ENCODE measurements at regions not wholly inside any gene's neighbourhood (a gene's known extent, or its start where the extent isn't known, plus 50 kb on each side); places are given as distances from the start of the nearest gene placed in this dataset.
A peak's percentile ranks its signal among the peaks of the same experiment; 100 is the strongest.
"Not testable (repeated sequence)": the region's sequence is repeated elsewhere in the genome, so short reads cannot be mapped to it uniquely, and the experiment has no call there.

DNA sequence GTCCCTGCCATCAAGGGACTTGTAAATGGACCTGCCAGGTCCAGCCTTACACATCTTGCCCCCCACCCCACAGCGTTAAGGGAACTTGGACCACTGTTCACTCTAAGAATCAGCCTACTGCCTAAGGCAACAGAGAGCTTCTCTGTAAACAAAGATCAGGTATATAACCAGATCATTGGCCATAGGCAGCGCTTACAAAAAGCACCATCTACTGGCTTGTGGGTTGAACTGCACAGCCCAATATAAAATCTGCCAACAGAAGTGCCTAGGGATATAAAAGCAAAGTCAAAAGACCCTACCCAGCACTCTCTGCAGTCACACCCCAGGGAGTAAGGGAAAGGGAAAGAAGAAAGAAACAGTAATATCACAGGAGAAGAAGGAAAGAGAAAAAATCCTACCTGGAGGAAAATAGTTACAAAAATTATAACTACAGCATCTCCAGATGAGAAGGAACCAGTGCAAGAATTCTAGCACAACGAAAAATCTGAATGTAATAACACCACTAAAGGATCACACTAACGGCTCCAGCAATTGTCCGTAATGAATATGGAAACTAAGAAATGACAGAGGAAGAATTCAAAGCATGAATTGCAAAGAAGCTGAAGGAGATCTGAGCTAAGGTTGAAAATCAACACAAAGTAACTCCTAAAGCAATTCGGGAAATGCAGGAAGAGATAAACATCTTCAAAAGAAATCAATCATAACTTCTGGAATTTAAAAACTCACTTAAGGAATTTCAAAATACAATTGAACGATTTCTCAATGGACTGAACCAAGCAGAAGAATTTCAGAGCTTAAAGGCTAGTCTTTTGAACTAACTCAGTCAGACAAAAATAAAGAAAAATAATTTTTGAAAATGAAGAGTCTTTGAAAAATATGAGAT, 95.2 kb upstream of the PCED1B start:
- DNase-seq (ENCODE audit: low read depth) = peak; percentile 81

DNA sequence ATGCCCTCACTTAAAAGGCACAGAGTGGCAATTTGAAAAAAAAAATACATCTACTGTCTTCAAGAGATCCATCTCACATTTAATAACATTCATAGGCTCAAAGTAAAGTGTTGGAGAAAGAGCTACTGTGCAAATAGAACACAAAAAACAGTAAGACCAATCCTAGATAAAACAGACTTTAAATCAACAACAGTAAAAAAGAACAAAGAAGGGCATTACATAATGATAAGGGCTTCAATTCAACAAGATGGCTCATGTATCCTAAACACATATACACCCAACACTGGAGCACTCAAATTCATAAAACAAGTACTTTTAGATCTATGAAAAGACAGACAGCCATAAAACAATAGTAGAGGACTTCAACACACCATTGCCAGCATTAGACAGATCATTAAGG, 93.6 kb upstream of the PCED1B start:
- DNase-seq (ENCODE audit: low read depth) = no peak

DNA sequence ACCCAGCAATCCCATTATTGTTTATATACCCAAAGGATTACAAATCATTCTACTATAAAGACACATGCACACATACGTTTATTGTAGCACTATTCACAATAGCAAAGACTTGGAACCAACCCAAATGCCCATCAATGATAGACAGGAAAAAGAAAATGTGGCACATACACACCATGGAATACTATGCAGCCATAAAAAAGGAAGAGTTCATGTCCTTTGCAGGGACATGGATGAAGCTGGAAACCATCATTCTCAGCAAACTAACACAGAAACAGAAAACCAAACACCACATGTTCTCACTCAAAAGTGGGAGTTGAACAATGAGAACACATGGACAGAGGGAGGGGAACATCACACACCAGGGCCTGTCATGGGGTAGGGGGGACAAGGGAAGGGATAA, 91.3 kb upstream of the PCED1B start:
- not testable (repeated sequence) for DNase-seq (ENCODE audit: low read depth)

DNA sequence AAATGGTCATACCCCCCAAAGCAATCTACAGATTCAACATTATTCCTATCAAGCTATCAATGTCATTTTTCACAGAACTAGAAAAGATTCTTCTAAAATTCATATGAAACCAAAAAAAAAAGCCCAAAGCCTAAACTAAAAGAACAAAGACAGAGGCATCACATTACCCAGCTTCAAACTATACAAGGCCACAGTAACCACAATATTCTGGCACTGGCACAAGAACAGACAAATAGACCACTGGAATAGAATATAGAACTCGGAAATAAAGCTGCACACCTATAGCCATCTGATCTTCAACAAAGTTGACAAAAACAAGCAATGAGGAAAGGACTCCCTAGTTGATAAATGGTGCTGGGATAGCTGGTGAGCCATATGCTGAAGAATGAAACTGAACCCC, 89.2 kb upstream of the PCED1B start:
- no peak for DNase-seq (ENCODE audit: low read depth)

DNA sequence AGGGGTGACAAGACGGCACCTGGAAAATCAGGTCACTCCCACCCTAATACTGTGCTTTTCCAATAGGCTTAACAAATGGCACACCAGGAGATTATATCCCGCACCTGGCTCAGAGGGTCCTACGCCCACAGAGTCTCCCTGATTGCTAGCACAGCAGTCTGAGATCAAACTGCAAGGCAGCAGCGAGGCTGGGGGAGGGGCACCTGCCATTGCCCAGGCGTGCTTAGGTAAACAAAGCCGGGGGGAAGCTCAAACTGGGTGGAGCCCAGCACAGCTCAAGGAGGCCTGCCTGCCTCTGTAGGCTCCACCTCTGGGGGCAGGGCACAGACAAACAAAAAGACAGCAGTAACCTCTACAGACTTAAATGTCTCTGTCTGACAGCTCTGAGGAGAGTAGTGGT, 87.4 kb upstream of the PCED1B start:
- DNase-seq (ENCODE audit: low read depth) = not testable (repeated sequence)

DNA sequence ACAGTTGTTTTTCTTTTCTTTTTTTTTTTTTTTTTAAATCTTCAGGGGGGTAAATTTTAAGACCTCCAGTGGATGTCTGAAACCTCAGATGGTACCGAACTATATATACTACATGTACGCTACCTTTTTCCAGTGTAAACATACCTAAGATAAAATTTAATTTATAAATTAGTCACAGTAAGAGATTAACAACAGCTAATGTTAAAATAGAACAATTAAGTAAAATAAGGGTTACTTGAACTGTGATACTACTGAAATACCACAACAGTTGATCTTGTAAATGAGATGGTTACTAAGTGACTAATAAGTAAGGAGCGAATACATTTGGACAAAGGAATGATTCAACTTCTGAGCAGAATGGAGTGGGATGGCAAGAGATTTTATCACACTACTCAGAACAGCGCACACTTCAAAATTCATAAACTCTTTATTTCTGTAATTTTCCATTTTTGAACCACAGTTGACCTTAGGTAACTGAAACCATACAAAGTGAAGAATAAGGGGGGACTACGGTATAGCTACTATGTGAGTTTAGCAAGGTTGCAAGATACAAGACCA, 80.5 kb upstream of the PCED1B start:
- DNase-seq (ENCODE audit: low read depth) = peak; percentile 90

DNA sequence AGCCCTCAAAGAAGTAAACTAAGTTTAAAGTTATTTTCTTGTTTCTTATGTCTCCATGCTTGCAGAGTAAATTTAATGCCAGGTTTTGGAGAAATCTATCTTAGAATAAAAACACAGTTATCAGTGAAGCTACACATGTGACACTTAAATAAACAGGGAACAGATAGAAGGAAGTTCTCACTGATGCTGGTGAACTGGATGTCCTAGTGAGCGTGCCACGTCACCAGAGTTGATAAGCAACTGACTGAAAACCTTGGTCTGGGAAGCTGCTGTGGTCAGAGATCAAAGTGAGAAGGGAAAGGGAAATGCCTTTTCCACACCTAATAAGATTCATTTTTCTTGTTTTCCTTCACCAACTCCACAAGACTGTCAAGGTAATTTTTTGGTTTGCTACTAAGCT, 74.8 kb upstream of the PCED1B start:
- DNase-seq (ENCODE audit: low read depth) = no peak

DNA sequence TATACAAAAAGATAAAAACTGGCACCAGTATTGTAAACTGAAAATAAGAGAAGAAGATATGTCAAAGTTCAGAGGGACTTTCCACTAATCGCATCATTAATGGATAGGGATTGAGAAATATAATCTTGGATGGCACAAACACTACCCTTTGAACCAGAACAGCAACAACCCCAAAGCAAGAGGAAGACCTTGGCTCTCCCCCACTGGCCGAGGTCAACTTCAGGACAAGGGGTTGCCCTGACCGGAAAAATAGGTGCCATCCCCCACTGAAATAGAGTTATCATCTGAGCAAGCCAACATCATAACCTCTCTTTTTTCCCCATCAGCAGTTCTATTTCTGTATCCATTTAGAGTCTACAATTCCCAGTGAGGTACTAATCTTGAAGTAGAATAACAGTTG, 72.4 kb upstream of the PCED1B start:
- no peak for DNase-seq (ENCODE audit: low read depth)

DNA sequence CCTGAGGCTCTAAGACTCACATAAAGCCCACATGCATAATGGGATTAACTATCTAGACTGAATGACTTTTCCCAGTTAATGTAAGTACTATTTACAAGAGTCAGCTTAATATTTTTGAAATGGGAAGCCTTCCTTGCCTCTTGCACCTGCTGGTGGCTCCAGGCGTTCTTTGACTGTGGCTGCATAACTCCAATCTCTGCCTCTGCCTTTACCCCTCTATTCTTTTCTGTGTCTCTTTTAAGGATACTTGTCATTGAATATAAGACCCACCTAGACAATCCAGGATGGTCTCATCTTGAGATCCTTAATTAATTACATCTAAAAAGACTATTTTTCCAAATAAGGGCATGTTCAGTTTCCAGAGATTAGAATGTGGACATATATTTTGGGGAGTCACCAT, 66.9 kb upstream of the PCED1B start:
- no peak for DNase-seq (ENCODE audit: low read depth)

DNA sequence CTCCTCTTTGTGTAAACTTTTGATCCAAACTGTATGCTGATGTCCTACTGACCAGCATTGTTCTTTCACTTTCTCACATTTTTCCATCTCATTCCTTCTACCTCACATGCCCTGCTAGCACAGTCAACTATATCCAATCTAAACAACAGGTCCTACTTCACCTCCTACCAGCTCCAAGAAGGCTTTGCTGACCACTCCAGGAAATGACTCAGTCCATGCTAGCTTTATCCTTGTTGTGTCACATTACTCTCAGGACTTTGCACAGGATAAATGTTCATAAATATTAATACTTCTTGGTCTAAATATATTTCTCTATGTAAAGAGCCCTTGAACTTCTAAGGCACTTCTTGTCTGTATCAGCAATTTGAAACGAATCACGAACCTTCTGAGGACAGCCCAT, 64.9 kb upstream of the PCED1B start:
- DNase-seq (ENCODE audit: low read depth) = peak; percentile 93

DNA sequence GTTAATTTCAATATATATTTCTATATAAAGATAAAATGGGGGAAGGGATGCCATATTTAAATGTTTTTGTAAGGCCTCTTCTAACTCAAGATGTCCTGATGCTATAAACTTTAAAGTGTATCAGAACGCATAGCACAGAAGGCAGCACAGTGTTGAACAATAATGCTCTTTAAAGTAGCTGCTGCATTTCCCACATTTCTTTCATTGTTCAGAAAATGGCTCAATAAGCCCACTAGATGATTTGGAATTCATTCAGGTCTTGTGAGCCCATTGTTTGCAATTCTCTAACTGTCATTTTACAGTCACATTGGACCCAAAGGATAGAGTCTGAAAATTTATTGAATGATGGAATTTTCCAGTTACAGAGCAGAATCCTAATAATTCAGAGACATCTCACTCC, 64.0 kb upstream of the PCED1B start:
- no peak for DNase-seq (ENCODE audit: low read depth)

DNA sequence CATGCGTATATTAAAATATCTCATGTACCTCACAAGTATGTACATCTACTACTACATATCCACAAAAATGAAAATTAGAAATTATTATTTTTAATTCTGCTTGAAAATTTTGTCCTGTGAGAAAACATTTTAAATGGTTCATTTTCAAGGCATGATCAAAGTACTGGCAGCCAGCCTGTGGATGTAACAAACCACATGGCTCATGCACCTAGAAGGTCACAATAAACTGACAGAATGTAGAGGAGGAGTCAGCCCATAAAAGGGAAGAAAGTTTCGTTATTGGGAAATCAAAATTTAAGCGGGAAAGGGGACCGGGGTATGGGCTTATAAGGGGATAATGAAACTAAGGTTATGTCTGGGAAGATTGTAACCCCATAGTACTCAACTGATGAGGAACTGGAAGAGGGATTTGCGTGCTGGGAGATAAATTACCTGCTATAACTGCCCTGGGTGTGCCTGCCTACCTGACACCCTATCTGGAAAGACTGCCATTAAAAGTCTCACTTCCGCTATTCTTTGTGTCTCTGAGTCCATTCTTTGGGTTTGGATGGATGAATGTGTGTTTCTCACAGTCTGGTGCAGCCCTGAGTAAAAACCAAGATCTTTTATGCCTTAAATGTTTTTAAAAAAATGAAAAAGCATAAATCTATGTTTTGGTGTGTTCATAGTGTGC, 62.2 kb upstream of the PCED1B start:
- no peak for DNase-seq (ENCODE audit: low read depth)

DNA sequence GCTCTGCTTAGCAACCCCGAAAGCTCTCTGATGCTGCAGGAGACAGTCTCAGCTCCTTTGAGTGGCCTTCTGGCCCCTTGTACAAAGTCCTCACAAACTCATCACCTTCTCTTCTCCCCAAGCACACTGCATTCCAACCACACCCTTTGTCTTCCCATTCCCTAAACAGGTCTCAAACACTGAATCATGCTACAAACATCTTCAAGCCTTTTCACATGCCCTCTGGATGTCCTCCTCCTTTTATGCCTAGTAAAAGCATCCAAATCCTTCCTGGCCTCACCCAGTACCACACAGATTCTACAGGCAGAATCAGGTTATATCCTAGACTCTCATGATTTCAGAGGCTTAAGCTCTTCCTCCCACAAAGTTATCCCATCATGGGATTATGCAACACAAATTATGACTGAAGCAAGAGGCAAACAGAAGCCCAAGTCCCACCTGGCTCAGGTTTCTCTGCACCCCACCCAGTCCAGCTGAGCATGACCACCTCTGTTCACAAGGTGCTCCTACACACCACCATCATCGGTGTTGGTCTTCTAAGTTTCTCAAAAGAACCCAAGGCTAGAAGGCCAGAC, 61.4 kb upstream of the PCED1B start:
- DNase-seq (ENCODE audit: low read depth) = peak; percentile 80

DNA sequence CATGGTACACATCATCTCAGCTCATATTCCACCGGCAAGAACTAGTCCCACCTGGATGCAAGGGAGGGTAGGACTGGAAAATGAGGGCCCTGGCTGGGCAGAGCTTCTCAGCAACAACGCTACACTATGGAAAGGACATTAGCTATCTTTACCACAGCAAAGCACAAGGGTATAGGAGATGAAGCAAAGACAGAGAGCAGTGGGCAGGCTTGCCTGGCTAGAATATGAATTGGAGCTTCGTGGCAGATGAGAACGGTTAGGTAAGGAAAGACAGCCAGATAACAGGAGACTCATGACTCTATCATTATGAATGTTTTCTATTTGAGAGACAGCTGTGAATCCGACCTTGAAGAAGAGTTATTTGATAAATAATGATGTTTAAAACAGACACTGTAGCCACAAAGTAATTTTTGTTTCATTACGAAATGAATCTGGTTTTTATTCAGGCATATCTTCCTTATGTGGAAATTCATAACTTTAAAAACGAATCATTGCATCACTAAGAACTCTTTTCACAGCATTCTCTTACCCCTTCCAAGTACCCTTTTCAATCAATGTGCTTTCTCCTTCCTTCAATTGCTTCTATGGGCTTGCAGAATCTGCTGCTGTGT, 59.1 kb upstream of the PCED1B start:
- no peak for DNase-seq (ENCODE audit: low read depth)

DNA sequence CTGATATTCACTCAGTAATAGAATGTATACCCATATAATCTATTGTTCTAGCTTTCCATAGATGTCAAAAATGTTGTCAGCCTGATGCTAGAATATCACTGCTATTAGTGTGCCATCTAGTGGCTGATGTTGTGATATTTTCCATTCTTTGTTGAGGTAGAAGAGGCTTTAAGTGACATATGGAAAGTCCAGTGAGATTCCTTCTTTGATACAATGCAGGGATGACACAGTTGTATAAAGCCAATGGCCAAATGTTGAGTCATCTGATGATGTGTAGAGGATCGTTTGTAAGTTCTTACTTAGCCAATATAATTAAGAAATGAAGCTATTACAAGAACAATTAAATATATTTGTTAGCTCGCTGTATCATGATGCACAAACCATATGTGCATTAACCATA, 58.1 kb upstream of the PCED1B start:
- DNase-seq (ENCODE audit: low read depth) = peak; percentile 98

DNA sequence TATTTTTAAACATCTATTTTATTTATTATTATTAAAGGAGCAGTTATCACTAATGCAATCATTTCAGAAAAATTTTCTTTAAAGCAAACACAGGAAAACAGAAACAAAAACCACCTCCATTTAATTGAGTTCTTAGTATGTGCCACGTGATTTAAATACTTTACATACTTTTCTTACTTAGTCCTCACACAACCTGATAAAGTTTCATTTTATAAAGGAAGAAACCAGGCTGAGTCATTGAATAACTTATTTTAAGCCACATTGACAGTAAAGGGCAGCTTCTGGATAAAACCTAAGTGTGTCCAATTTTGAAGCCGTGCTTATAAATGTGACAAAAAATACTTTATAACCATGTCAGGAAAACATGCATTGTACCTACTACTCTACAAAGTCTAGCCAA, 57.1 kb upstream of the PCED1B start:
- DNase-seq (ENCODE audit: low read depth) = peak; percentile 92

DNA sequence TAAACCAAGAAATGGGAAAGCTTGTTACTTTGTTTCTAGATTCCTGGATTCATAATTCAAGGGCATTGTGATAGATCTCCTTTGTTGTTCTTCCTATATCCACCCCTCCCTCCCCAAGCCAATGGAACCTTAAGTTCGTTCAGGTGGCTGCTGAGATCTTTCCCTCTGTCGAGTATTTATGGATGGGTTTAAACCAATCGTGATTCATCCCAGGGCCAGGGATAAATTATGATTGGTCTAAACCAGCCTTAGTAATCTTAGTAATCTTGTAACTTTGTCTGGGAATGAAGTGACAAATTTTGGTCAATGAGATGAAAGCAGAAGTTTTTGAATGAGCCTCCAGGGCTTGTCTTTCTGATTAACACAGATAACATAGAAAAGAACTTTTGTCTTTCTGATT, 56.1 kb upstream of the PCED1B start:
- DNase-seq (ENCODE audit: low read depth) = no peak

DNA sequence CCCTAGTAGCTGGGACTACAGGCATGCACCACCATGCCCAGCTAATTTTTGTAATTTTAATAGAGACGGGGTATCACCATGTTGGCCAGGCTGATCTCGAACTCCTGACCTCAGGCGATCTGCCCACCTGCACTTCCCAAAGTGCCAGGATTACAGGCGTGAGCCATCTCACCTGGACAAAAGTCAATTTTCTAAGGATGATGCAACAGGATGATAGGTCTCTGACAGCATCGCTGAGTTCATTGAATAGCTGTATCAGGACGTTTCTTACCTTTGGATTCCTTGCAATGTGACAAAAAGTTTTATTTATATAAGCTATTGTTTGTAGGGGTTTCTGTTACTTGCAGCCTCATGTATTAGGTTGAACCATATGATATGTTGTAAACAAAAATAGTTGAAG, 55.5 kb upstream of the PCED1B start:
- no peak for DNase-seq (ENCODE audit: low read depth)

DNA sequence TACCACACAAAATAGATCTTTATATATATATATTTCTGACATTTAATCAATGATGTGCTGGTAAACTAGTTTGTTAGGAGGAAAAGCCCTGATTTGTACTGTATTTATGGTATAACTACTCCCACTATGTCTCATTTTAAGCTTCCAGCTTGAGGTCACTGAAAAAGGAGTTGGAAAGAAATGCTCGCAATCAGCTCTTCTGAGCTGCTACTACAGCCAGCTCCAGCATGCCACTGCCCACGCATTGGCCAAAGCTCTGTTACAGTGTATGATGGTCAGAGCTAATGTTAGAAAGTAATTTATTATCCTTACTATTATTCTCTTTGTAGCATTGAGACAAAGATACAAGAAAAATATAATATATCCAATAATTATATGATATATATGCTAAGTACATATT, 55.0 kb upstream of the PCED1B start:
- no peak for DNase-seq (ENCODE audit: low read depth)

DNA sequence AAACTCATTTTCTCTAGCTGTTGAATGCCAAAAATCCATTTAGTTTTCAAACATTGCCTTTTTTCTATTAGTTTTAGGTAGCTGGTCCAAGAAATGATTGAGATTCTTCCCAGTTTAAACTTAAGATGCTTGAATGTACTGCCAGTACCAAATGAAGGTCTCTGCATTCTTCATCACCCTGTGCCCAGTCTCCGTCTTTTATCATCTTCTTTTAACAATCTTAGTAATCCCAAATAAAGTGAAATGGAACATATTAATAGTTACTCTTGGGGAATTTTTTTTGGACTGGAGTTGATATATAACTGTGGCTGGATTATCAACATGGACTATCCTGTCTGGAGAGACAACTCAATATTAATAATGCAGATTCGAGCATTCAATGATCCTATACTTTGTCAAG, 54.1 kb upstream of the PCED1B start:
- no peak for DNase-seq (ENCODE audit: low read depth)

DNA sequence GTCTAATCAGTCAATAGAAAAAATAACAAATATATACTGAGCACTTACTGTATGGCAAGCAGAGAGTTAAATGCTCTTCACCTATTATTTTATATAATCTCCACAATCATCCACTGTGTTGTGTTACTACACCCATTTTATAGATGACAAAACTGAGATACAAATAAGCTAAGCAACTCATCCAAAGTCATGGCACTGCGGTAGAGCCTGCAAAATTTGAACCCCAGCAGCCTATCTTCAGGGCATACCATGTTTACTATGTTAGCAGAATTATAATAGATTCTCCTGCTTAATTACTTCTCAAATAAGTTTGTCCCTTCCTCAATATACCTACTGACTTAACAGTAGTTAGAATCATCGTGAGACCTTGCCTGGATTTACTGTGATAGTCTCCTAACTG, 53.6 kb upstream of the PCED1B start:
- no peak for DNase-seq (ENCODE audit: low read depth)

DNA sequence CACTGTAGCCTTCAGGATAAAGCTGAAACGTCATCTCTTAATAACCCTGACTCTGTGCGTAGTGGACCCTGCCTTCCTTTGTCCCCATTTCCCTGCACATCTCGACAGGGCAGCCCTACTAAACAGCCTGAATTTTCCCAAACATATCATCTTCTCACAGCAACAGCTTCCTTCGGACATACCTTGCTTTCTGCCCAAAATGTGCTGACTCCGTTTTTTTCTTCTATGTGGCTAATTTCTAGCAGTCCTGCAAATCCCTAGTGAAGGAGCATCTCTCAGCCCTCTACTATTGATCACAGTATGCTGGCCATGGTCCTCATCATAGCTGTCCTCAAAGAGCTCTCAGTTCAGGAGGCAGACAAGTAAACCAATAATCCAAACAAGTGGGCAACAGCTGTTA, 53.1 kb upstream of the PCED1B start:
- no peak for DNase-seq (ENCODE audit: low read depth)

Measured in ELR (cell line).